ENCODE measurements at regions not wholly inside any gene's neighbourhood (a gene's known extent, or its start where the extent isn't known, plus 50 kb on each side); places are given as distances from the start of the nearest gene placed in this dataset.

- TF ChIP-seq CTCF (IDR thresholded peaks at IDR 0.05) (no peak), EZH2 (IDR thresholded peaks at IDR 0.05) (no peak), EZH2phosphoT487 (IDR thresholded peaks at IDR 0.05) (no peak)
Observed at GRCh38 chr12:29072631-29073030, 76.4 kb upstream of the FAR2 start.
